GM19467 (cell line): ENCODE measurements at regions not wholly inside any gene's neighbourhood (a gene's known extent, or its start where the extent isn't known, plus 50 kb on each side); places are given as distances from the start of the nearest gene placed in this dataset.

Experiments used
- ATAC-seq: cut with Tn5 transposase; IDR thresholded peaks from one replicate; pipeline ENCODE4 v1.9.1; 2021; ENCODE audit warnings: mild to moderate bottlenecking, moderate library complexity; ENCODE audit not compliant: unreplicated experiment

DNA sequence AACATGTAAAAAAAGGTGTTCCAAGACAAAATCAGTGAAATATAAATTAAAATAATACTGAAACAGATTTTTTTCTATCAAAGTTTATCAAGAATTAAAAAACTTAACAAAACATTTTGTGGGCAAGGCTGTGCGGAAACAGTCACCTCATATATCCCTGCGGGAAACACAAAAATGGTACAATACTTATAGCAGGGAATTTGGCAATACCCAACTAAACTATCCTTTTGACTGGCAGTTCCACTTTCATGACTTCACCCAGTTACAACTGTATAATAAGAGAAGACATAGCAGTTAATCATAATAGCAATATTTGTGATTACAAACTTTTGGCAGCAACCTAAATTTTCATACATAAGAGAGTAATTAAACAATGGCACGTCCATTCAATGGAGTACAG, 121.5 kb upstream of the EGLN3 start:
- no peak for ATAC-seq

DNA sequence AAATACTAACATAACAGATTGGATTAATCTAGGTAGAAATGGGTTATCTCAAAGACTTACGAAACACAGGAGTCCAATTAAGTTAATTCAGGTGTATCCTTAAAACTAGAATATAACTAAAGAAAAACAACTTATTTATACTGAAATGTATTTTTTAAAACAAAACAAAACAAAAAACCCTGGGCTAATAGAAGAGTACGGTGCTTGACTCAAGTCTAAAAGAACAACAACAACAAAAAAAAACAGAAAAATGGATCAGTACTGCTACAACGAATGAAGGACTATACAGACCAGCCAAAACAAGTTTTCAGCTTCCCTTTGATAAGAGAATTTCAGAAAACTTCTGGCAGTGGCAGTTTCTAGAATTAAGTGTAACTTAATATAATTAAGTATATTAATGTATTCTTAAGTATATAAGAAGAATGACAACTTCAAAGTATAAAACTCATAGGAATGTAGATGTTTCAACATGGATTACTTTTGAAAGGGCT, 120.1 kb upstream of the EGLN3 start:
- ATAC-seq: no peak

DNA sequence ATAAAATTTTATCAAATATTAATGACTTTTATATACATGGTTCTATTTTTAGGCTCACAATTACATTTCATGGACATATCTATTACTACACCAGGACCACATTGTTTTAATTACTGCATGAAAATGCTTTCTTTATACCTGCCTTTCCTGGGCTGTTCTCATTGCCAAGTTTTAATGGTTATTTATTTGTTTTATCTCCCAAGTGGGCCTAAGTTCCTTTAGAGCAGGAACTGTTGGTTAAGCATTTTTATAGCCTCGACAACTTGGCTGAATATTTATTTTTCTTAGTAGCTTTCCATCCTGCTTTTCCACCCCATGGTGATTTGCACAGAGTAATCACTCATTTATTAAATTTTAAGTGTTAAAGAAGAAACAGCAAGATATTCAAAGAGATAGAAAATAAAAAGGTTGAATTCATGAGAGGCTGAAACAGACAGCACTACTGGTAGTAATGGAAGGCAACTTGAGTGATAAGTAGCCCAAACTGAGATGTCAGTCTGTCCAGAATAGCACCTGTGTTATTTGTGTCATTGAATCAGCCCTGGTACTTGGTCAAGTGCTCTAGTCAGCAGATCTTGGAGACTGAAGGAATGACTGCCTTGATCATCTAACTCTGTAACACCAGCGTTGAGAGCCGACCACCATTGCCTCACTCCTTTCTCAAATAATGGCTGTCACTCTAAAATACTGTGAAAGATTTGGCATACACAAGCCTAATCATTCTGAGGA, 119.1 kb upstream of the EGLN3 start:
- no peak for ATAC-seq

DNA sequence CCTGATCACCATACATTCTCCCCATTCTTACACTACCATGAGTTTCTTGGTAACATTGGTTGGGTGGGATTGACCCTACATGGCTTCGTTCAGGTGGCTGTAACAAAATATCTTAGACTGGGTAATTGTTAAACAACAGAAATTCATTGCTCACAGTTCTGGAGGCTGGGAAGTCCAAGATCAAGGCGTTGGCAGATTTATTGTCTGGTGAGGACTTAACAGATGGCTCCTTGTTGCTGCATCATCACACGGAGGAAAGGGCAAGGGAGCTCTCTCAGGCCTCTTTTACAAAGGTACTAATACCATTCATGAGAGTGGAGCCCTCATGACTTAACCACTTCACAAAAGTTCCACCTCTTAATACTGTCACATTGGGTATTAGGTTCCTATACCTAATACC, 116.7 kb upstream of the EGLN3 start:
- ATAC-seq: no peak

DNA sequence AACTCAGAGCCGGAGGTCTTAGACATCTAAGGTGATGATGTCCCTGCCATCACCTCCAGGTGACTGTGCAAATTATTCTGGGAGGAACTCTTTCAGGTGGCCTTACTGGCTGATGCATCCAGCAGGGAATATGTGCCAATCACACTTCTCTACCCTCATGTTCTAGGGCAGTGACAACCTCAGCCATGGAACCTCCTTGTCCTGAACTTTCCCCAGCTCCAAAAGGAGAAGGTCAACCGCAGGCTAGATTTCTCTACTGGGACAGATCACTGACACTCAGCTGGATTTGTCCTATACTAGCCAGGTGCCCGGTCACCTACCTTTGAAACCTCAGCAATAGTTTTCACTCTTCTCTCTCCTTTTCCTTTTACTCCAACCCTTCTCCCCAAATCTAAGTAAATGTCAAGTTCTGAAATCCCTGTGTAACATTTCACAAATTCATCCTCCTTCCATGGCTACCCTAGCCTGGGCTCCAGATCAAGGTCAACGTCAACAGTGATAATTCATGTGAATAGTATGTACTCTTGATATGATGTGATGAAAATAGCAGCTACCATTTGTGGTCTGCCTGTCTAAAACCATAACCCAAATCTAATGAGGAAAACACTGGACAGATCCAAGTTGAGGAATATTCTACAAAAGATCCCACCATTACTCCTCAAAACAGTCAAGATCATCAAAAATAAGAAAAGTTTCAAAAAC, 115.0 kb upstream of the EGLN3 start:
- no peak for ATAC-seq

DNA sequence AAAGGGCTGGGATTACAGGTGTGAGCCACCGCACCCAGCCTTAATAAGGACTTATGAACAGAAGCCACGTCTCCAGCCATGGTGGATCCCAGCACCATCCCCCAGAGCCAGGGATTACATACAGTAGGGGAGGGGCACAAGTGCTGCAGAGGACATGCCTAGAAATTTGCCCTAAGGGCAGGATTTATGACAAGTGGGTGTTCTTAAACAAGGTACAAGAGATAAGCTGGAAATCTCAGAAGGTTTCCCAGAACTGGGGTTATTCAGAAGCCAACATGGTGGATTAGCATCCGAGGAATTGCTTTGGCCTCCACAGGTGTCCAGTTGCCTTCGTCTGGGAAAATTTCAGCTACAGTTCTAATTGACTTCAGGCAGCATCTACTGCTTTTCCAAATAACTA, 114.4 kb upstream of the EGLN3 start:
- ATAC-seq: no peak

DNA sequence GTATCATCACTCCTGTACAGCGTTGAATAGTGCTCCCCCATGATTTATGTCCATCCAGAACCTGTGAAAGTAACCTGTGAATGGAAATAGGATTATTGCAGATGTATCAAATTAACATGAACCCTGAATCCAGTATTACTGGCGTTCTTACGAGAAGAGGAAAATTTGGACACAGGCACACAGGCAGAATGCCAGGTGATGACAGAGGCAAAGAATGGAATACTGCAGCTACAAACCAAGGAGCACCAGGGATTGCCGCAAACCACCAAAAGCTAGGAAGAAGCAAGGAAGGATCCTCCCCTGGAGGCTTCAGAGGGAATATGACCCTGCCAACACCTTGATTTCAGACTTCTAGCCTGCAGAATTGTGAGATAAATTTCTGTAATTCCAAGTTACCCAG, 113.5 kb upstream of the EGLN3 start:
- ATAC-seq: no peak

DNA sequence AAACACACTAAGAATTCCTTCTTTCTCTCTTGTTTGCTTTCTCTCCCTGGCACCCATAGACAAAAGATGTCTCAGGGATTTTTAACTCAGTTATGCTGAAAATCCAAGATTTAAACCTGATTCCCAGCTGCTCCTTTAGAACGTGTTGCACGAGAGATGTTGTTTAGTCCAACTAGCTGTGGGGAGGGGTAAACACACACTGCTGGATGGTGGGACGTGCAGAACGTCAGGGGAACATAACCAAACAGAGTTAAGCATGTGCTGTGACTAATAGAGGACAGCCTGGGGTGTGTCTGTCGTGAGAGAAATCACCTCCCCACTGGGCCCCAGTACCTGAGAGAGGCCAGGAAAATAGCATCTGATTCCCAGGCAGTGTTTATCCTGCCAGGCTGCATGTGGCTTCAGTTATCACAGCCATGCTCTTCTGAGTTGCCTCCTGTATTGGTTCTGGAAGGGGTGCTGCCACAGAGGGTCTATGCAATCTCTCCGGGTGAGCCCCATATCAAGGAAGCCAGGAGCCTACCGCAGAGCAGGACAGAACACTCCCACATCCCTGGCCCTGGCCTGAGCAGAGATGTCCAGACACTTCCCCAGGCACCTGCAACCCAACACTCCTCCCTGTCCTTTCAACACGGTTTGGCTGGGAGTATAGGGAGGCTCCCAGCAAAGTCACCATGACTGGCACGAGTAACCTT, 112.7 kb upstream of the EGLN3 start:
- no peak for ATAC-seq

DNA sequence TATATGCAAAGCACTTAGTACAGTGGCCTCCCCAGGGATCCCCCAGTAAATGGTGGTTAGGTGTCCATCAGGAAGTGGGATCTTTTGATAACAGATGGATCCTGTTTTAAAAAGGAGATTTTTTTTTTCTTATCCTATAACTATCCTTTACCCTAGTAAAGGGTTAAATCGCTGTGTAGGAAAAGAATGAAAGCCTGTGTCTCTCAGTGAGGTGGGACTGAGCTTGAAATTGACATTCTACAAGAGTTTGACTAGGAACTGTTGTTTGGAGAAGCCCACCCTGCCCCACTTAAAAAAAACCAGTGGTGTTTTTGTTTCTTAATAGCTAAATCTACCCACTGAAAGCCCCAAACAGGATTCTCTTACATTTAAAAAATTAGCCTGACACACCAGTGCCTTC, 112.2 kb upstream of the EGLN3 start:
- ATAC-seq: no peak

DNA sequence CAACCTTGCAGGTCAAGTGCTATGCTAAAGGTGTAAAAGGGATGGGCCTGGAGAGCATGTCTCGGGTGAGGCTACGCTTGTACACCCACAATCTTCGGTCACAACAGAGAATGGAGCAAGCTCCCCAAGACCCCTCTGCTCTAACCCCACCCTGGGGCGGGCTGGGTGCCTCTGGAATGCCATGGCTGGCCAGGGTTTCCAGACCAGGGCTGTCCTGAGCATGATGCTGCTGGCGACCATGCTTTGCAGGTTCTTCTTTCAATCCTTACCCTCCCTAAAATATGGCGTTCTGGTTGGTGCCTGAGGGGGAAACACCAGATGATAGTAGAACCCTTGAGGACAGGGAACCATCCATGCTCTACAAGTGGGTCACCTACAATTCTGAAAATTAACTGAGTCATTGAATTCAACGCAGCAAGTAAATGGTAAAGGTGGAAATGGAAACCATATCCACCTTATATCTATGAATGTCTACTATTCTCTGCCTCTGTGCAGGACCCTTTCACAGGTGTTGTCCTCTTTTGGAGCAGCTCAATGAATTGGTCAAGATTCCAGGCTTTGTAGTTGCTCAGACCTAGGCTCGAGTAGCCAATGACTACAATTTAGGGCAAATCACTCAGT, 111.6 kb upstream of the EGLN3 start:
- no peak for ATAC-seq

DNA sequence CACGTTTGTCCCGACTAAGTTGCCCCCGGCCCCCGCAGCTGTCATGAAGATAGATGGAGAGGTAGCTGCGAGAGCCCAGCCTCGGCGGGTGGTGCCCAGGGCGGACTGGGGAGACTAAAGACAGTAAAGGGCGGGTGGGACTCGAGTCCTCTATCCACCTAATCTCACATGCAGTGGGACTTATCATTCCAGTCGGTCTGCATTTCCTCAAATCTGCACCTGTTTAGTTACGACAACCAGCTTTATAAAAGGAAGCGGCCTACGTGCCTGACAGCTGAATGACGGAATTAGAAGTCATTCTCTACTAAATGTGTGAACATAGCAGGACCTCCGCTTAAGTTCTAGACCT, 109.8 kb upstream of the EGLN3 start:
- no peak for ATAC-seq

DNA sequence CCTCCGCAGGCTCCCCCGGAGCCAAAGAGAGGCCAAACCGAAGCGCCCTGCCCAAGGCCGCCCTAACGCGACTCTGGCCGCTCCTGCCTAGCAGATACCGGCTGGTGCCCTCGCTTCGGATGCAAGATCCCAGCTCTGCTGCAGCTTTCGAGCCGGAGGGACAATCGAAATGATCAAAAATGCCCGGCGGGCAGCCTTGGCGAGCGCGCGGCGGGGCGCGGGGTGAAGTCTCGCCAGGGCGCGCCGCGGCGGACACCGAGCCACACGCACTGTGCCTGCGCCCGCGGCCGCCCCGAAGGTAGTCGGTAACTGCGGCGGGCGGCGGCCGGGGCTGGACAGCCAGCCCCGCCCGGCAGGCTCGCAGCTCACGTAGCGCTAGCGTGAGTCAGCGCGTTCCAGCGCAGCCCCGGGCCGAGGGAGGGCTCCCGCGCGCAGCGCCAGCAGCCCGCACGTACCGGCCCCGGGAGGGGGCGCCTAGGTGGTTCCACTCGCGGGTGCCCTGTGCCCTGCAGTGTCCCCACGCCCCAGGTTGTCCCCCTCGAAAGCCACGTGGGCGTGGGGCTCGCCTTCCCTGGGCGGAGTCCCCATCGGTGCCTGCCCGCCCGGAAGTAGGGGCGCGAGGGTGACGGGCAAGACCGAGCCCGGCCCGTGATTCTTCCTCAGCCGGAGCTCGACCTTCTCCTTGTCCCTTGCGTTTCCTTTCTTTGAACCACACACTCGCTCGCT, 109.2 kb upstream of the EGLN3 start:
- peak; percentile 62 for ATAC-seq

DNA sequence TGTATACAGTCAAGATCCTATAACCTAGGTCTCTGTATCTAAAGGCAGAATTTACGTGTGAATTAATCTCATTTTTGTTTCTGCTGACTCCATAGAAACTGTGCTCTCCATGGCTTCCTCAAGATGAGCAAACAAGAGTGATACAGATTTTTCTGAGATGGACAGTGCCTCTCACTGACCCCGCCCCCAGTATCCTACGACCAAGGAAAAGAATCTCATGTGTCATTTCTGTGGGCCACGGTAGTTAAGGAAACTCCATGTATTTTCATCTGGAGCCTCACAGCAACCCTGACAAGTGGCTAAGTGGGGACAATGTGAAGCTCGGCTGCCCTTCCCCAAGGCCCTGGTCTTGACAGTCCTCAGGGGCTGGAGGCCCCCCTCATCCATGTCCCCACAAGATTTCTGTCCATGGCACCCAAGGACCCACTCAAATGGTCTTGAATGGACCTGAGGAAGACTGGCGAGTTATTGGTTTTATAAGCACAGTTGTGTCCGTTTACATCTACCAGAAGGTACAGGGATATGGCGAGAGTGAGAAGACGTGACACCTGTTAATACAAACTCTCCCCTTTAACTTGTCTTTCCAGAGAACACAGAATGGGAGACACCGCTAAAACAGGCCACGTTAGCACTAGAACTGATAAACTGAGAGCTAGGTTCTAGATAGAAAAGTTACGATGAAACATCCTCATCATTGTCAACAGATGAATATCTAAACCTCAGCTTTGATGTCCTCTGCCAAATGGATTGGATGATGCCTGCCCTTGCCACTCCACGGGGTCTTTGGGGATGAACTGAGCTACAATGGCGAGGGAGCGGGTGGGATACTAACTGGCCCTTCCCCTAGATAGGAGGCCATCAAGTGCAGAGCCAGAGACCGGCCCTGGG, 108.4 kb upstream of the EGLN3 start:
- ATAC-seq: no peak

DNA sequence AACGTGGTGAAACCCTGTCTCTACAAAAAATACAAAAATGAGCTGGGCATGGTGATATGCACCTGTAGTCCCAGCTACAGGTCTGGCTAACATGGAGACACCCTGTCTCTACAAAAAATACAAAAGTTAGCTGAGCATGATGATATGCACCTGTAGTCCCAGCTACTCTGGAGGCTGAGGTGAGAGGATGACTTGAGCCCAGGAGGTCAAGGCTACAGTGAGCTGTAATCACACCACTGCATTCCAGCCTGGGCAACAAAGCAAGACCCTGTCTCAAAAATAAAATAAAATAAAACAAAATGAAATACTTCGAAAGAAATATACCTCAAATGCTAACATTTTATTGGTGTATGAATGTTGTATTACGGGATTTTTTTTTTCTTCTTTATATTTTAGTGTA, 107.6 kb upstream of the EGLN3 start:
- ATAC-seq: no peak

DNA sequence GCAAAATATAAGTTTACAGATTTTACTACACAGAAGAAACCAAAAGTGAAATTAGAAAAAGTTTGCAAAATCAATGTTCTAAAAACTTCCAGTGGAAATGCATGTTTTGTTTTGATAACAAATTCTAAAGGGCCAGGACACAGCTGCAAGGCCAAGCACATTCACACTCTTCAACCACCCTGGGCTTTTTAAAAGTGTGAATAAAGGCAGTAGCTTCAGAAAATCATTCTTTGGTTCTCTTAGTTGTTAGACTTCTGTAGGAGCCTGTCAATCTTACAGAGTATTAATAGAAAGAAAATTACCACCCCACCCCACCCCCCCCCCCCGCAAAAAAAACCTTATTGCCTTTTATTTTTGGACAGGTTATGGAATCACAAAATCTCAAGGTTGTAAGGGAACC, 105.2 kb upstream of the EGLN3 start:
- no peak for ATAC-seq

DNA sequence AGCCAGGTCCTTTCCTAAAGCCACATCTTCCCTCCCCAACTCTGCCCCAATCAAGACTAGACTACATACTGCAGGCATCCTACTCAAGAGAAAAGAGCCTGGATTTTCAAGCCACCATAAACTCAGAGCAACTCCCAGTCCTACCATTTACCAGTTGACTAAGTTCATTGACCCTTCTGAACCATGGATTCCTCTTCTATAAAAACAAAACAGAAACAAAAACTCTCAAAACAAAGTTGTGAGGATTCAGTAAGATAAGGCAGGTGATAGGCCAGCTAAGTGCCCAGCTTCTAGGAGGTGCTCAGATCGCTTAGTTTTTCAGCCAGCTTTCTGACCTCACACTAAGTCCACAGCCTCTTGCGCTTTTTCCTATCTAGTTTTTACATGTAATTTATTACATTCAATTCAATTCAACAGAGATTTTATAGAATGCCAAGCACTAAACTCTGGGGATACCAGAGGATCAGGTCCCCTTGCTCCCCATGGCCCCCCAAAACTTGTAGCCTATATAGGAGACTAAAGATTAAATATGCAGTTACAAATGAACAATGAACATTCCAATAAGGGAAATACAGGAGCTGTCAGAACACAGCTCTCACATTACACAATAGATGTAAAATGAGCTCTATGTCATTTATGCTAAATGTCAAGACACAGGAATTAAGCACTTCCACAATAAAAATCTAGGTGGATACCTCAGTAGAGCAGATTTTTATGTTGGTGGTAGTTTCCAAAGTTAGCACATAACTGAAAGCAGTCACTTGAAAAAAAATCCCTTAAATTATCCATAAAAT, 104.5 kb upstream of the EGLN3 start:
- no peak for ATAC-seq

DNA sequence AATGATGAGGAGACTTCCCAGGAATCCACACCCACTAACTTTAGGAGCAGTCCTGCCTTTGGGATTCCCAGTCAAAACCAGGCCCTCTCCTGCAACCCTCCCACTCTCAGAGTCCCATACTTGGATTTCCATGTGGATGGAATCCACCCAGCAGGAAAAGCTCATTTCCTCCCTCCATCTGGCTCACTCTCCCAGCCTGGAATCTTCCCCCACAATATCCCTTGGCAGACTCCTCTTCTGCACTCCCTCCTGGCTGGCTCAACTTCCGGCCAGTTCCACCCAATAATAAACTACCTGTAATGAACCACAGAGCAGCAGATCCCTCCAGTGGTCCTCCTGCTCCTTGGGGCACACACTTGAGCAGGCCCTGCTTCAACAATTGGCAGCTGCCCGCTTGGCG, 102.8 kb upstream of the EGLN3 start:
- ATAC-seq: no peak

DNA sequence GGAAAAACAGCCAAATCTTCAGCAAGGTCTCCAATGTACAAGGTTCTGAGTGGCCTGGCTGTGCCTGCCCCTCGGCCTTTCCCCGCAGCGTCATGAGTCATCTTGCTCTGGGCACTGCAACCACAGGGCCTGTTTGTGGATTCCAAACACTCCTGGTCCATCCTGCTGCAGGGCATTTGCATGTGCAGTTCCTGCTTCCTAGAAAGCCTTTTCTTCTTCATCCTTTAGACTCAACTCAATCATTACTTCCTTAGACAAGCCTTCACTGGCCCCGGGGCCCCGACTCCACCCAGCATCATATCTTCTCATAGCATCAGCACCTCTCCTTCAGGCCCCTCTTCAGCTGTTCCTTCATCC, 101.8 kb upstream of the EGLN3 start:
- ATAC-seq: no peak

DNA sequence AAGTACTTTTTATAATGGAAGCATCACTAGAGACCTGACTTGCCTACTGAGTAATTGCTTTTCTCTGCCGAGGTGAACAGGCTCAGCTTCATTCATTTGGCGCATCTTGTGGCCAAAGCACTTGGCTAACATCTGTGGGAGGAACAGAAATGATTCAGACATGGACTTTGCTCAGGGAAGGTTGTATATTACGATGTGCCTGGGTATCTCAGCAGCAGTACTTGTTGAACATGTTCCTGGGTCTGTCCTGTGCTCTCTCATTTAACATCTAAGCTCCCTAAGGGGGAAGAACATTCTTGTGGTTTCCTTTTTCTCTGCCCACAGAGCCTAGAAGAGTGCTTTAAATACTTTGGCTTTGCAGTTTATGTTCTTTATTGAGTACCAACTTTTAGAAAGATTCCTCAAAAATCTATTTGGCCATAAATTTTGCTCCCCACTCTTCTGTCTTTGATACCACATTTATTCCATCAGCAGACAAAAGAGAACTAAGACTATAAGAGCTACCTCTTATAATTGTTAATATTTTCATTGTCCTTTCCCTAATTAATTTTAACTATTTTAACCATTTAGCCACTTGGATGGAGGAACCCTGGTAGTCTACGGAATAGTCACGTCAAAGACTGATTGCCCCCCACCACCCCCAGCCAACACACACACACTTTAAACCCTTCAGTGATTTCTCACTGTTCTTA, 101.2 kb upstream of the EGLN3 start:
- peak; percentile 60 for ATAC-seq
